HCT116 (cell line): ENCODE measurements at regions not wholly inside any gene's neighbourhood (a gene's known extent, or its start where the extent isn't known, plus 50 kb on each side); places are given as distances from the start of the nearest gene placed in this dataset.

Source experiments
- ATAC-seq: fragments of 200-7000 bp; cut with Tn5 transposase; 2 replicates; pipeline ENCODE4 v1.9.1; 2020; ENCODE audit warnings: mild to moderate bottlenecking, moderate library complexity
- BruUV-seq: library from RNA; stranded (reverse); fragments of 400-500 nt; replicated peaks from 2 replicates; lab custom pipeline; 2021; lab: Mats Ljungman, UMichigan
- CTCF ChIA-PET: fragments of 300-600 bp; sonication (Branson Sonifier 250); formaldehyde crosslinking; loops from one replicate; lab custom pipeline; 2021; ENCODE audit warnings: antibody characterized with exemption; lab: Charles Lee
- POLR2A ChIA-PET: fragments of 300-600, 350-600 bp; sonication (Branson Sonifier 250); formaldehyde crosslinking; loops from one replicate; lab custom pipeline; 2021; ENCODE audit warnings: antibody characterized with exemption; lab: Charles Lee
- RAD21 ChIA-PET, 2 experiments: fragments of 300-600 bp; sonication (Branson Sonifier 250); formaldehyde crosslinking; loops; one replicate each; lab custom pipeline; 2023; ENCODE audit warnings: low total read pairs in 2 of 2; ENCODE audit not compliant: uncharacterized antibody in 2 of 2, unreplicated experiment in 2 of 2, low non-redundant PET in 1 of 2; lab: Charles Lee
- DNase-seq: peaks from one replicate; pipeline ENCODE4 v3.0.0-alpha.2; 2010; ENCODE audit warnings: low read depth, low spot score
- H2AFZ ChIP-seq: fragments of 200-600 bp; shearing (Covaris generic), sonication (generic); 2 replicates; pipeline ENCODE4 v1.6.1; 2017; ENCODE audit warnings: low read depth, mixed run types, mixed read lengths, antibody characterized with exemption, low read length; ENCODE audit not compliant: poor library complexity, severe bottlenecking
- H3K27ac ChIP-seq: 2 replicates; pipeline ENCODE4 v1.5.1; 2012; ENCODE audit warnings: low read depth, low read length
- H3K27me3 ChIP-seq: fragments of 200-600 bp; sonication (generic); 2 replicates; pipeline ENCODE4 v1.6.1; 2016; ENCODE audit warnings: mixed run types, low read length, mixed read lengths; ENCODE audit not compliant: insufficient read depth
- H3K36me3 ChIP-seq, 2 experiments: fragments of 200-500 bp in 1 of 2; fragments of 200-600 bp in 1 of 2; sonication (Bioruptor generic) in 1 of 2; sonication (generic) in 1 of 2; 2 replicates each; pipeline versions ENCODE4 v1.5.1 to v1.6.1; 2014 to 2016; ENCODE audit warnings: low read length in 2 of 2, inconsistent platforms in 1 of 2, mixed read lengths in 1 of 2, mixed run types in 1 of 2; ENCODE audit not compliant: insufficient read depth in 2 of 2, control insufficient read depth in 1 of 2
- H3K4me1 ChIP-seq, 2 experiments: fragments of 200-600 bp in 1 of 2; sonication (generic) in 1 of 2; 2 replicates each; pipeline versions ENCODE4 v1.5.1 to v1.6.1; 2012 to 2017; ENCODE audit warnings: low read length in 2 of 2, inconsistent platforms in 1 of 2, mild to moderate bottlenecking in 1 of 2, mixed read lengths in 1 of 2, mixed run types in 1 of 2, moderate library complexity in 1 of 2; ENCODE audit not compliant: insufficient read depth in 2 of 2, control insufficient read depth in 1 of 2
- H3K4me2 ChIP-seq: fragments of 200-600 bp; sonication (generic); 2 replicates; pipeline ENCODE4 v1.6.1; 2017; ENCODE audit warnings: mixed run types, low read length, mixed read lengths
- H3K4me3 ChIP-seq, 2 experiments: fragments of 200-600 bp in 1 of 2; sonication (generic) in 1 of 2; replicated peaks in 1 of 2; 2 replicates each; pipeline ENCODE4 v1.5.1; 2011 to 2016; ENCODE audit warnings: low read length in 2 of 2, control low read depth in 1 of 2, low read depth in 1 of 2, mild to moderate bottlenecking in 1 of 2, mixed read lengths in 1 of 2, mixed run types in 1 of 2
- H3K79me2 ChIP-seq: fragments of 200-600 bp; sonication (generic); 2 replicates; pipeline ENCODE4 v1.6.1; 2017; ENCODE audit warnings: mild to moderate bottlenecking, mixed run types, low read length, moderate library complexity, mixed read lengths; ENCODE audit not compliant: insufficient read depth
- H3K9ac ChIP-seq: fragments of 200-600 bp; sonication (generic); 2 replicates; pipeline ENCODE4 v1.6.1; 2016; ENCODE audit warnings: low read length, mixed read lengths
- H3K9me2 ChIP-seq: fragments of 200-600 bp; sonication (generic), shearing (Covaris generic); 2 replicates; pipeline ENCODE4 v1.6.1; 2017; ENCODE audit warnings: mixed run types, mild to moderate bottlenecking, moderate library complexity; ENCODE audit not compliant: insufficient read depth
- H3K9me3 ChIP-seq, 2 experiments: fragments of 200-500 bp in 1 of 2; fragments of 200-600 bp in 1 of 2; sonication (Bioruptor generic) in 1 of 2; sonication (generic) in 1 of 2; 2 replicates each; pipeline ENCODE4 v1.6.1; 2014 to 2017; ENCODE audit warnings: low read length in 2 of 2, mixed read lengths in 2 of 2, inconsistent platforms in 1 of 2, low read depth in 1 of 2, mild to moderate bottlenecking in 1 of 2, mixed run types in 1 of 2, moderate library complexity in 1 of 2; ENCODE audit not compliant: control insufficient read depth in 1 of 2, insufficient read depth in 1 of 2
- H4K20me1 ChIP-seq: fragments of 200-600 bp; sonication (generic), shearing (Covaris generic); 2 replicates; pipeline ENCODE4 v1.6.1; 2017; ENCODE audit warnings: mixed run types, mild to moderate bottlenecking, moderate library complexity; ENCODE audit not compliant: insufficient read depth
- ATF3 ChIP-seq: IDR thresholded peaks from 2 replicates; pipeline ENCODE4 v1.6.1; 2012
- CEBPB ChIP-seq: IDR thresholded peaks from 2 replicates; pipeline ENCODE4 v1.6.1; 2012; ENCODE audit warnings: low read depth
- CTCF ChIP-seq, 3 experiments: fragments of 200-600 bp in 1 of 3; sonication (generic) in 1 of 3; IDR thresholded peaks in 2 of 3; conservative IDR thresholded peaks in 1 of 3; 2 replicates each; pipeline ENCODE4 v1.5.1; 2012 to 2017; ENCODE audit warnings: low read depth in 2 of 3, low read length in 2 of 3, antibody characterized with exemption in 1 of 3, borderline replicate concordance in 1 of 3, control low read depth in 1 of 3, mild to moderate bottlenecking in 1 of 3, mixed read lengths in 1 of 3, mixed run types in 1 of 3, moderate library complexity in 1 of 3; ENCODE audit not compliant: insufficient read depth in 1 of 3
- EGR1 ChIP-seq: IDR thresholded peaks from 2 replicates; pipeline ENCODE4 v1.6.1; 2012; ENCODE audit warnings: low read depth
- ELF1 ChIP-seq: IDR thresholded peaks from 2 replicates; pipeline ENCODE4 v1.6.1; 2012; ENCODE audit warnings: low read depth, borderline replicate concordance
- EZH2 ChIP-seq: fragments of 200-600 bp; sonication (generic); IDR thresholded peaks from 2 replicates; pipeline ENCODE4 v1.6.1; 2017; ENCODE audit warnings: antibody characterized with exemption, mixed run types
- FOSL1 ChIP-seq: IDR thresholded peaks from 2 replicates; pipeline ENCODE4 v1.6.1; 2012; ENCODE audit warnings: low read depth
- JUND ChIP-seq: IDR thresholded peaks from 2 replicates; pipeline ENCODE4 v1.6.1; 2012
- POLR2A ChIP-seq: IDR thresholded peaks from 2 replicates; pipeline ENCODE4 v1.7.0; 2011; ENCODE audit warnings: borderline replicate concordance; ENCODE audit not compliant: insufficient read depth, insufficient read length; ENCODE audit errors: extremely low read depth
- RAD21 ChIP-seq: IDR thresholded peaks from 2 replicates; pipeline ENCODE4 v1.6.1; 2012; ENCODE audit warnings: low read depth, mild to moderate bottlenecking
- SIN3A ChIP-seq: IDR thresholded peaks from 2 replicates; pipeline ENCODE4 v1.6.1; 2012; ENCODE audit warnings: low read depth
- SRF ChIP-seq: IDR thresholded peaks from 2 replicates; pipeline ENCODE4 v1.6.1; 2012; ENCODE audit warnings: low read depth
- TCF7L2 ChIP-seq: IDR thresholded peaks from 2 replicates; pipeline ENCODE4 v1.7.0; 2011; ENCODE audit warnings: borderline replicate concordance, inconsistent platforms; ENCODE audit not compliant: insufficient read depth, insufficient read length; ENCODE audit errors: extremely low read depth
- YY1 ChIP-seq: IDR thresholded peaks from 2 replicates; pipeline ENCODE4 v1.6.1; 2011; ENCODE audit warnings: low read length, low read depth, moderate library complexity, mild to moderate bottlenecking; ENCODE audit not compliant: insufficient replicate concordance; ENCODE audit errors: extremely low read depth
- ZBTB33 ChIP-seq: IDR thresholded peaks from 2 replicates; pipeline ENCODE4 v1.6.1; 2011; ENCODE audit warnings: mild to moderate bottlenecking, low read length, moderate library complexity; ENCODE audit not compliant: insufficient replicate concordance; ENCODE audit errors: extremely low read depth
- ZNF274 ChIP-seq: fragments of 200-500 bp; sonication (Bioruptor generic); IDR thresholded peaks from 2 replicates; pipeline ENCODE4 v1.6.1; 2014; ENCODE audit warnings: mild to moderate bottlenecking, low read depth, low read length, inconsistent platforms
- intact Hi-C: fragments of 100-400 bp; cut with micrococcal nuclease; formaldehyde crosslinking; loops from 2 replicates; pipeline ENCODE4 v1.10.0; 2022

DNA sequence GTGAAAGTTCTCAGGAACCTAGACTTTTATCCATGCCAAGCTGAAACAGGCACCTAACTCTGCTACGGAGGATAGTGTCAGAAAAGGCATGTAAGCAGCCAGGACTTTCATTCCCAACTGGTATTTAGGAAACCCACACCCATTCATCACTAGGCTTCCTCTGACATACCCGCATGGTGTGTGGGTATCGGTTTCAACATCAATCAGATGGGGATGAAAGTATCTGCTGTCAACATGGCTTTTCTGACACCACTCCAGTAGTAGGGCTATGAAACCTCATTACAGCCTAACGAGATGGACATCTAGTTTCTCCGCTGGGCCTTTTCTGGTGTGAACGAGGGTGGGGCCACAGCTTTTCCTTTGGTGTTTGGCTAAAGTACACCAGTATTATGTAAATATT is 1178.3 kb downstream of the CDH11 start:
- POLR2A ChIA-PET, result no interaction called here
- no peak overlapping the region for H2AFZ ChIP-seq
- no peak for TF ChIP-seq YY1
- no peak for TF ChIP-seq RAD21
- no peak for TF ChIP-seq ZNF274
- TF ChIP-seq SRF, result no peak
- TF ChIP-seq FOSL1, result no peak
- TF ChIP-seq TCF7L2, result no peak
- no peak for TF ChIP-seq CEBPB
- TF ChIP-seq ZBTB33, result no peak
- no peak for TF ChIP-seq JUND
- TF ChIP-seq POLR2A, result no peak
- TF ChIP-seq CTCF (IDR thresholded peaks at IDR 0.05 in 2 of 3, conservative IDR thresholded peaks at IDR 0.05 in 1 of 3; ENCODE audit: borderline replicate concordance in 1 of 3, insufficient read depth in 1 of 3, low read depth in 2 of 3, low read length in 2 of 3), result no peak
- no peak for TF ChIP-seq ELF1
- TF ChIP-seq EZH2, result no peak
- TF ChIP-seq SIN3A, result no peak
- no peak for TF ChIP-seq ATF3
- TF ChIP-seq EGR1, result no peak
- H3K4me1 ChIP-seq, result no peaks in the 10 kb centered on the region
- H3K9me3 ChIP-seq, result peaks cover 17 to 22% of the 10 kb centered on the region in 2 experiments; a peak in 3 of 4 replicates
- ATAC-seq (no peak), DNase-seq (no peak)
- H3K4me2 ChIP-seq, result no peak overlapping the region
- no peaks in the 10 kb centered on the region for H3K79me2 ChIP-seq
- CTCF ChIA-PET, result no interaction called here
- RAD21 ChIA-PET, result no interaction called here
- H4K20me1 ChIP-seq, result no peaks in the 10 kb centered on the region
- no peaks in the 10 kb centered on the region for H3K27me3 ChIP-seq
- H3K9ac ChIP-seq, result no peak overlapping the region
- no peak overlapping the region for H3K27ac ChIP-seq
- no peaks in the 10 kb centered on the region for H3K36me3 ChIP-seq
- no peak overlapping the region for H3K4me3 ChIP-seq
- BruUV-seq, result no TSS peak
- H3K9me2 ChIP-seq, result no peaks in the 10 kb centered on the region
- intact Hi-C loops, result no loop called here
